A549 (cell line): ENCODE measurements at regions not wholly inside any gene's neighbourhood (a gene's known extent, or its start where the extent isn't known, plus 50 kb on each side); places are given as distances from the start of the nearest gene placed in this dataset.

Experiments
- RCOR1 ChIP-seq: fragments of 150-350 bp; IDR thresholded peaks from 2 replicates; pipeline ENCODE4 v1.6.1; 2014; ENCODE audit warnings: antibody characterized with exemption, low read length, low read depth
- USF2 ChIP-seq: fragments of 450-650 bp; IDR thresholded peaks from 2 replicates; pipeline ENCODE4 v1.6.1; 2014; ENCODE audit warnings: antibody characterized with exemption

GRCh38 chr21:15130326-15130725 is 65.5 kb upstream of the NRIP1 start:
- TF ChIP-seq RCOR1, result no peak
- TF ChIP-seq USF2, result no peak
